Common myeloid progenitor, CD34-positive (primary cell): ENCODE measurements at regions not wholly inside any gene's neighbourhood (a gene's known extent, or its start where the extent isn't known, plus 50 kb on each side); places are given as distances from the start of the nearest gene placed in this dataset.

Experiments
- CTCF ChIA-PET: fragments of 350-600 bp; sonication (Branson Sonifier 250); formaldehyde crosslinking; loops from one replicate; lab custom pipeline; 2021; ENCODE audit warnings: antibody characterized with exemption; lab: Charles Lee
- POLR2A ChIA-PET: fragments of 350-600 bp; sonication (Branson Sonifier 250); formaldehyde crosslinking; loops from one replicate; lab custom pipeline; 2021; ENCODE audit warnings: antibody characterized with exemption; lab: Charles Lee
- DNase-seq, 3 donors: peaks; one replicate each; pipeline versions ENCODE4 v3.0.0 to v3.0.0-alpha.2; 2013
- H3K27ac ChIP-seq, 2 experiments: 1 replicate in 1 of 2; 2 replicates in 1 of 2; pipeline ENCODE4 v1.7.0; 2013; ENCODE audit warnings: inconsistent platforms in 2 of 2, low read length in 2 of 2, mild to moderate bottlenecking in 2 of 2, low read depth in 1 of 2, moderate library complexity in 1 of 2; ENCODE audit not compliant: severe bottlenecking in 2 of 2, insufficient read depth in 1 of 2, poor library complexity in 1 of 2
- H3K27me3 ChIP-seq, 5 experiments: replicated peaks in 2 of 5; 1 replicate in 3 of 5; 2 replicates in 2 of 5; pipeline versions ENCODE4 v1.6.1 to v1.7.0; 2013; ENCODE audit warnings: low read length in 4 of 5, mild to moderate bottlenecking in 2 of 5, moderate library complexity in 2 of 5, inconsistent platforms in 1 of 5; ENCODE audit not compliant: insufficient read depth in 5 of 5, control insufficient read depth in 4 of 5
- H3K36me3 ChIP-seq, 4 experiments: 1 replicate in 2 of 4; 2 replicates in 2 of 4; pipeline versions ENCODE4 v1.6.1 to v1.7.0; 2013; ENCODE audit warnings: low read length in 3 of 4, control low read depth in 1 of 4, mild to moderate bottlenecking in 1 of 4; ENCODE audit not compliant: control insufficient read depth in 4 of 4, insufficient read depth in 4 of 4
- H3K4me1 ChIP-seq, 4 experiments: 1 replicate in 3 of 4; 2 replicates in 1 of 4; pipeline versions ENCODE4 v1.6.1 to v1.7.1; 2013; ENCODE audit warnings: low read length in 3 of 4, mild to moderate bottlenecking in 3 of 4, control low read depth in 1 of 4, inconsistent platforms in 1 of 4, moderate library complexity in 1 of 4; ENCODE audit not compliant: control insufficient read depth in 4 of 4, insufficient read depth in 4 of 4; ENCODE audit errors: control extremely low read depth in 1 of 4
- H3K4me3 ChIP-seq, 7 experiments: 1 replicate in 4 of 7; 2 replicates in 3 of 7; pipeline versions ENCODE4 v1.5.1 to v1.7.0; 2013; ENCODE audit warnings: mild to moderate bottlenecking in 7 of 7, low read length in 6 of 7, moderate library complexity in 6 of 7, inconsistent platforms in 2 of 7, low read depth in 2 of 7, control low read depth in 1 of 7; ENCODE audit not compliant: insufficient read depth in 4 of 7, control insufficient read depth in 1 of 7; ENCODE audit errors: extremely low read depth in 1 of 7
- H3K9me3 ChIP-seq, 5 experiments: 1 replicate in 4 of 5; 2 replicates in 1 of 5; pipeline versions ENCODE4 v1.6.1 to v1.7.1; 2013; ENCODE audit warnings: low read length in 4 of 5, mild to moderate bottlenecking in 2 of 5, inconsistent platforms in 1 of 5, low read depth in 1 of 5, moderate library complexity in 1 of 5; ENCODE audit not compliant: control insufficient read depth in 4 of 5, insufficient read depth in 2 of 5; ENCODE audit errors: control extremely low read depth in 1 of 5
- WGBS: methylation state at CpG from one replicate; pipeline ENCODE4 v1.1.5; 2013; ENCODE audit not compliant: insufficient coverage; 5-methylcytosine and 5-hydroxymethylcytosine counted together

- 92% methylated on average over 3 of the region's 5 CpGs for WGBS
- no peak for DNase-seq
- H3K4me3 ChIP-seq: no peak overlapping the region
- H3K4me1 ChIP-seq: no peaks in the 10 kb centered on the region
- POLR2A ChIA-PET: no interaction called here
- peaks cover 0 to 3% (median 0%) of the 10 kb centered on the region in 5 experiments for H3K27me3 ChIP-seq
- H3K27ac ChIP-seq: no peak overlapping the region
- peaks cover 0 to 8% (median 3%) of the 10 kb centered on the region in 5 experiments for H3K9me3 ChIP-seq
- no peaks in the 10 kb centered on the region for H3K36me3 ChIP-seq
- CTCF ChIA-PET: interaction anchor here (0.5 to 2.2 kb wide), 7 partner anchors 9 to 490 kb away, joined by 3 to 10 read pairs (median 5); no protein-coding TSS in a partner anchor
Measured at GRCh38 chr6:137999815-138000214, 107.4 kb downstream of the PERP start.

DNA sequence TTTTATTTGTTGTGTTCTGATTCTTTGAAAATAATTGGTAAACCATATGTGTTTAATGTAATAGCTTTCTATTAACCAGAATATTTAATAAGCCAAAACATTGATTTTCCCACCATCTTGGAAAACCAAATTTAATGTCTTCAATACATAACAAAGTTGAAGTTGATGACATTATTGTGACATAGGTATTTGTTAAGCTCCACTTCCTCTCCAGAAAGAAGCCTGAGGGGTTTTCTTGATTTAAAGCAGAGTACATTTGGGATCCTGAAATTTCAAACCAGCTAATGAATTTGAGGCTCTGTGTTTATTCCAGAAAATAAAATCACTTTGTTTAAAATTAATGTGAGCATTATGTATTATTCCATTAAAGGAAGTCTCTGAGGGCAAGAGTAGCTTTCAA lies 106.3 kb downstream of the PERP start:
- H3K9me3 ChIP-seq: peaks cover 0 to 8% (median 2%) of the 10 kb centered on the region in 5 experiments
- no peak overlapping the region for H3K4me3 ChIP-seq
- no peak overlapping the region for H3K27ac ChIP-seq
- H3K4me1 ChIP-seq: no peaks in the 10 kb centered on the region
- H3K27me3 ChIP-seq: peaks cover 0 to 3% (median 0%) of the 10 kb centered on the region in 5 experiments
- no peak for DNase-seq
- ChIA-PET POLR2A (interaction anchor here (0.6 kb wide), 1 partner anchor 28 kb away, joined by 3 read pairs; no protein-coding TSS in a partner anchor), CTCF (interaction anchor here (0.7 to 3.1 kb wide), 13 partner anchors 10 to 339 kb away, joined by 3 to 10 read pairs (median 4); no protein-coding TSS in a partner anchor)
- no peaks in the 10 kb centered on the region for H3K36me3 ChIP-seq

DNA sequence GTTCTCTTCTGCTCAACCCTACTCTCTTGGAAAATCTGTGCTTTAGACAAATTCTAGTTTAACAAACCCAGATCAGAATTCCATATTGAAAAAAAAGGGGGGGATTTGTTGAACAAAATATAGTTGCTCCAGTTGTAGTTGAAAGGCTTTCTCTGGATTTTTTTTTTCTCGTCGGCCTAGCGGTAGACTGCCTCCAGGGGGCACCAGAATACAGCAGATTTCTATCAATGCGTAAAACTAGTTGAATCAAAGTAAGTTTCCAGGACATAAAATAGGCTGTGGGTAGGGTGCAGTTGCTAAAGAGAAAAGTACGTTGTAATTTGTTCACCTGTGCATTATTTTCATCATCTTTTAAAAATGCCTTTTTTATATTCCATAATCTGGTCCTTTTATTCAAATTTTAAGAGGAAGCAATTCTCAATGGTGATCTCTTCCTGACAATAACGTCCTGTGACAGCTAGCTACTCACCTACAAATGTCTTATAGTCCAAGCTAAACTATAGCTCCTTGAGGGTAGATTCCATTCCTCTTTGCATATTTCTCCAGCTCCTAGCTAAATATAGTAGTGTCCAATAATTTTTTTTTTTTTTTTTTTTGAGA lies 105.4 kb downstream of the PERP start:
- Histone ChIP-seq H3K27me3 (peaks cover 0 to 3% (median 0%) of the 10 kb centered on the region in 5 experiments), H3K36me3 (no peaks in the 10 kb centered on the region), H3K9me3 (peaks cover 0 to 5% (median 2%) of the 10 kb centered on the region in 5 experiments), H3K4me1 (no peaks in the 10 kb centered on the region), H3K27ac (no peak overlapping the region), H3K4me3 (no peak overlapping the region)
- CTCF ChIA-PET: interaction anchor here (0.6 to 7.1 kb wide), 7 partner anchors 12 to 771 kb away, joined by 3 to 40 read pairs (median 4); no protein-coding TSS in a partner anchor
- 0% methylated on average over 3 of the region's 6 CpGs for WGBS
- POLR2A ChIA-PET: interaction anchor here (0.6 kb wide), 1 partner anchor 29 kb away, joined by 3 read pairs; no protein-coding TSS in a partner anchor
- DNase-seq: peak; percentile 37 to 69 (median 60)

DNA sequence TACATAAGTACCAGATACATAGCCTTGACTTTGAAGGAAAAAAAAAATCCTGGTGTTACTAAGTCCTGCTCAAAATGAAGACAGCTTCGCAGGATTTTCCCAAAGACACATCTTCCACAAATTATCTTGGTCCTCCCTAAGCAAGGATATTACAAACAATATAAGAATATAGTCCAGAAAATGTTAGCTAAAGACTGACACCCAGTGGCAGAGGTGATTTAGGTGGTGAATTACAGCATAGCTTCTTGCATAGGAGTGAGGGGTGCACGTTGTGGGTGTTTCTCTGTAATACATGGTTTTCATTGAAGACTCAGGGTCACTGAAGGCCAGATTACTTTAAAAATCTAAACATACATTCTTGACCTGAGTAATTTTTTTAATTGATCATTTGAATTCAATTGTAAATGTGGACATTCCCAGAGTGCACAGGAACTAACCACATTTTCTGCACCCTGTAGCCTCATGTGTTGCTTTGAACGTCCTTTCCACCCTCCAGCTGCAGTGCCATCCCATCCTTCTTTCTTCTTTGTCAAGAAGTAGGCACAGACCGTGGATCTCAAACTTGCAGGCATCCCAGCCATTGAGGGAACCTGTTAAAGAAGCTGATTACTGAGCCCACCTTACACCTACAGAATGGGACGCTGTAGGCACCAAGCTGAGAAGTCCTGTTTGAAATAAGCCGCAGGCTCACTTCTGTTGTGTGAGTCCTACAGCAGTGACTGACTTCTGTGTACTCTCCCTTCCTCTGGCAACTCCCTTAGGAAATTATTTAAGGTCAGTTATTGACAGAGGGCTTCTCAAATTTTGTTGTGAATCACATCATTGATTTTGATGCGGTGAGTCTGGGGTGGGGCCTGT lies 102.6 kb downstream of the PERP start:
- Histone ChIP-seq H3K4me3 (no peak overlapping the region), H3K9me3 (no peaks in the 10 kb centered on the region), H3K27me3 (peaks cover 0 to 6% (median 0%) of the 10 kb centered on the region in 5 experiments), H3K27ac (no peak overlapping the region), H3K36me3 (no peaks in the 10 kb centered on the region), H3K4me1 (no peaks in the 10 kb centered on the region)
- peak; percentile 25 to 52 (median 37) for DNase-seq
- ChIA-PET POLR2A (interaction anchor here (0.6 kb wide), 1 partner anchor 658 kb away, joined by 3 read pairs; no protein-coding TSS in a partner anchor), CTCF (interaction anchor here (0.6 to 7.1 kb wide), 18 partner anchors 9 to 689 kb away, joined by 3 to 40 read pairs (median 3); no protein-coding TSS in a partner anchor)
- 84% methylated on average over 4 of the region's 7 CpGs for WGBS

DNA sequence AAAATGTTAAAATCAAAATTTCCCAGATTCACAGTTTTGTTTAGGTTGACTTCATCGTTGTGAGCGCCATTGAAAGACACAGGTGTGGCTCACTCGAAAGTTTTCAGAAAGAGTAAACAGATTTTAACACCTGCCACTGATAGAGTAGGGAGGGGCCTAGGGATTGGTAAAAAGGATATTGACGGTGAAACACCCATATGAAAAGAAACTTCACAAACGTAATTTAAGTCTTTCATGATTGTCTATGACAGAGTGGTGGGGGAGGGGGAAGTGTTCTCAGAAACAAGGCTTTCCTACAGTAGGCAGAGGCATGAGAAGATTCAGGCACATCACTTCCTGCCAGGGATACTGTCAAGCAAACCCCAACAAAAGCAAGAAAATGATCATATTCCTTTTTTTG lies 101.4 kb downstream of the PERP start:
- POLR2A ChIA-PET: interaction anchor here (0.6 to 0.7 kb wide), 2 partner anchors 101 to 248 kb away, joined by 3 read pairs; no protein-coding TSS in a partner anchor
- Histone ChIP-seq H3K27ac (no peak overlapping the region), H3K27me3 (peaks cover 0 to 6% (median 0%) of the 10 kb centered on the region in 5 experiments), H3K36me3 (no peaks in the 10 kb centered on the region), H3K4me3 (no peak overlapping the region), H3K4me1 (no peaks in the 10 kb centered on the region), H3K9me3 (no peaks in the 10 kb centered on the region)
- CTCF ChIA-PET: interaction anchor here (1.0 to 7.1 kb wide), 10 partner anchors 10 to 344 kb away, joined by 3 to 40 read pairs (median 6); no protein-coding TSS in a partner anchor
- WGBS: 93% methylated on average over 3 of the region's 5 CpGs
- DNase-seq: no peak

- H3K27ac ChIP-seq: no peak overlapping the region
- peaks cover 0 to 6% (median 0%) of the 10 kb centered on the region in 5 experiments for H3K27me3 ChIP-seq
- H3K9me3 ChIP-seq: no peaks in the 10 kb centered on the region
- ChIA-PET CTCF (interaction anchor here (0.8 to 7.1 kb wide), 21 partner anchors 9 to 348 kb away, joined by 3 to 40 read pairs (median 4); no protein-coding TSS in a partner anchor), POLR2A (interaction anchor here (0.6 kb wide), 1 partner anchor 140 kb away, joined by 3 read pairs; the partner anchor contains the start of gene TNFAIP3)
- no peak overlapping the region for H3K4me3 ChIP-seq
- no peaks in the 10 kb centered on the region for H3K4me1 ChIP-seq
- WGBS: 34% methylated on average over 5 of the region's 5 CpGs
- no peaks in the 10 kb centered on the region for H3K36me3 ChIP-seq
- peak in 2 of 3 donors; percentile 8 to 14 for DNase-seq
Measured at GRCh38 chr6:138007014-138007472, 100.2 kb downstream of the PERP start.
